SK-N-SH (cell line): ENCODE measurements at regions not wholly inside any gene's neighbourhood (a gene's known extent, or its start where the extent isn't known, plus 50 kb on each side); places are given as distances from the start of the nearest gene placed in this dataset.
A peak's percentile ranks its signal among the peaks of the same experiment; 100 is the strongest.

ENCODE experiments used
- CTCF ChIA-PET: fragments of 300-600, 350-600 bp; formaldehyde crosslinking; extraction: SDS; loops from one replicate; lab custom pipeline; 2021; lab: Yijun Ruan, JAX
- POLR2A ChIA-PET: fragments of 350-600 bp; sonication (Branson Sonifier 250); formaldehyde crosslinking; extraction: SDS; loops from one replicate; lab custom pipeline; 2020; ENCODE audit warnings: antibody characterized with exemption, inconsistent platforms; lab: Yijun Ruan, JAX
- DNase-seq: peaks from one replicate; pipeline ENCODE4 v3.0.0; 2012
- H2AFZ ChIP-seq: fragments of 200-600 bp; sonication (generic); 2 replicates; pipeline ENCODE4 v1.8.1; 2016; ENCODE audit warnings: antibody characterized with exemption, mild to moderate bottlenecking, low read depth
- H3F3A ChIP-seq: fragments of 200-600 bp; sonication (generic); replicated peaks from 2 replicates; pipeline ENCODE3; 2016; ENCODE audit warnings: antibody characterized with exemption, mild to moderate bottlenecking; ENCODE audit not compliant: insufficient read depth
- H3K27ac ChIP-seq, 2 experiments: fragments of 200-500 bp in 1 of 2; fragments of 200-600 bp in 1 of 2; sonication (Bioruptor generic) in 1 of 2; sonication (generic), shearing (Covaris generic) in 1 of 2; 2 replicates each; pipeline versions ENCODE4 v1.5.1 to v1.6.1; 2014 to 2016; ENCODE audit warnings: low read depth in 2 of 2, inconsistent platforms in 1 of 2, low read length in 1 of 2, mild to moderate bottlenecking in 1 of 2, mixed read lengths in 1 of 2
- H3K27me3 ChIP-seq: fragments of 200-600 bp; sonication (generic), shearing (Covaris generic); 2 replicates; pipeline ENCODE4 v1.6.1; 2016; ENCODE audit warnings: mixed run types; ENCODE audit not compliant: insufficient read depth
- H3K36me3 ChIP-seq, 2 experiments: fragments of 200-500 bp in 1 of 2; fragments of 200-600 bp in 1 of 2; sonication (Bioruptor generic) in 1 of 2; sonication (generic) in 1 of 2; replicated peaks in 1 of 2; 2 replicates each; pipeline versions ENCODE3 to v1.5.1; 2014 to 2016; ENCODE audit warnings: low read length in 1 of 2, mild to moderate bottlenecking in 1 of 2; ENCODE audit not compliant: insufficient read depth in 2 of 2, control insufficient read depth in 1 of 2
- H3K4me1 ChIP-seq, 2 experiments: fragments of 200-500 bp in 1 of 2; fragments of 200-600 bp in 1 of 2; sonication (Bioruptor generic) in 1 of 2; sonication (generic), shearing (Covaris generic) in 1 of 2; 2 replicates each; pipeline versions ENCODE4 v1.5.1 to v1.6.1; 2014 to 2016; ENCODE audit warnings: low read depth in 1 of 2, low read length in 1 of 2, mixed run types in 1 of 2; ENCODE audit not compliant: insufficient read depth in 2 of 2, control insufficient read depth in 1 of 2
- H3K4me2 ChIP-seq: fragments of 200-600 bp; sonication (generic), shearing (Covaris generic); 2 replicates; pipeline ENCODE4 v1.6.1; 2017; ENCODE audit warnings: mixed run types
- H3K4me3 ChIP-seq, 2 experiments: fragments of 200-500 bp in 1 of 2; fragments of 200-600 bp in 1 of 2; sonication (Bioruptor generic) in 1 of 2; sonication (generic), shearing (Covaris generic) in 1 of 2; 2 replicates each; pipeline versions ENCODE4 v1.5.1 to v1.8.1; 2014 to 2016; ENCODE audit warnings: low read depth in 2 of 2, inconsistent platforms in 1 of 2, low read length in 1 of 2, mild to moderate bottlenecking in 1 of 2, mixed read lengths in 1 of 2, moderate library complexity in 1 of 2
- H3K79me2 ChIP-seq: fragments of 200-600 bp; sonication (generic); 2 replicates; pipeline ENCODE4 v1.8.1; 2017; ENCODE audit warnings: mild to moderate bottlenecking; ENCODE audit not compliant: insufficient read depth
- H3K9ac ChIP-seq: fragments of 200-600 bp; sonication (generic); 2 replicates; pipeline ENCODE4 v1.6.1; 2017; ENCODE audit warnings: mixed run types
- H3K9me2 ChIP-seq: fragments of 200-600 bp; sonication (generic); 2 replicates; pipeline ENCODE4 v1.6.1; 2017; ENCODE audit warnings: mixed run types
- H3K9me3 ChIP-seq: fragments of 200-600 bp; sonication (generic); 2 replicates; pipeline ENCODE4 v1.6.1; 2017; ENCODE audit warnings: mixed run types, mild to moderate bottlenecking, moderate library complexity
- H4K20me1 ChIP-seq: fragments of 200-600 bp; sonication (generic); 2 replicates; pipeline ENCODE4 v1.6.1; 2017; ENCODE audit warnings: mild to moderate bottlenecking, mixed run types; ENCODE audit not compliant: insufficient read depth
- CHD2 ChIP-seq: fragments of 150-350 bp; IDR thresholded peaks from 2 replicates; pipeline ENCODE4 v1.6.1; 2018; ENCODE audit warnings: low read length; ENCODE audit not compliant: partially characterized antibody
- EP300 ChIP-seq, 2 experiments: IDR thresholded peaks; 2 replicates each; pipeline versions ENCODE4 v1.4.0 to v1.6.1; 2012; ENCODE audit warnings: borderline replicate concordance in 1 of 2, low read depth in 1 of 2, low read length in 1 of 2
- FOSL2 ChIP-seq: IDR thresholded peaks from 2 replicates; pipeline ENCODE4 v1.4.0; 2012; ENCODE audit warnings: low read depth, mild to moderate bottlenecking, moderate library complexity, borderline replicate concordance
- FOXJ3 ChIP-seq: sonication (generic); formaldehyde crosslinking; IDR thresholded peaks from 2 replicates; pipeline ENCODE4 v1.5.1; 2020; ENCODE audit warnings: mild to moderate bottlenecking, missing genetic modification reagents
- GATA2 ChIP-seq: sonication (generic); formaldehyde crosslinking; IDR thresholded peaks from 2 replicates; pipeline ENCODE4 v1.5.0; 2020; ENCODE audit warnings: mild to moderate bottlenecking, missing genetic modification reagents
- IRF3 ChIP-seq: fragments of 150-350 bp; IDR thresholded peaks from 2 replicates; pipeline ENCODE4 v1.6.1; 2016; ENCODE audit warnings: mild to moderate bottlenecking, low read depth, low read length
- RAD21 ChIP-seq: IDR thresholded peaks from 2 replicates; pipeline ENCODE4 v1.6.1; 2012; ENCODE audit warnings: mild to moderate bottlenecking, low read length
- WGBS: methylation state at CpG from one replicate; pipeline ENCODE4 v1.1.6; 2017; ENCODE audit warnings: low lambda C conversion rate; 5-methylcytosine and 5-hydroxymethylcytosine counted together
- TF ChIP-seq, protein P1 (sequence below): IDR thresholded peaks from 2 replicates; pipeline ENCODE4; 2012
- TF ChIP-seq, protein P2 (sequence below): IDR thresholded peaks from 2 replicates; pipeline ENCODE4 v1.4.0; 2012; ENCODE audit warnings: low read depth, borderline replicate concordance
- TF ChIP-seq, protein P3 (sequence below): IDR thresholded peaks from 2 replicates; pipeline ENCODE4 v1.4.0; 2012; ENCODE audit warnings: low read depth

DNA sequence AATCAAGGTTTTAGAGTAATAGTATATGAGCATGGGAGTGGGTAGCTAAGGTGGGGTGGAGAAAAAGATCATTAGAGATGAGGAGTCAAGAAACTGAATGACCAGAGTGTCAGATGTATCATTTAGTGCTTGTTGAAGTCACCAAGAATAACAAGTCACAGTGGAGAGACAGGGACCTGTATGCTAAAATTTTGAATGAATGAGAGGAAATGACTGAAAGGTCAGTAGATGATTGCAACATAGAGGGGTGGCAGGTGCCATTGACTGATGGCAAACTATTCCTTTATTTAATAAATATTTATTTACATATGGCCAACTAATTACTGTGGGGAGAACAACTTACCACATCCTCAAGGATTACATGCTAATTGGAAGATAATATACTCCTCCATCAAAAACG, 75.0 kb upstream of the ANKRD28 start (continued):
- TF ChIP-seq, protein P1, sequence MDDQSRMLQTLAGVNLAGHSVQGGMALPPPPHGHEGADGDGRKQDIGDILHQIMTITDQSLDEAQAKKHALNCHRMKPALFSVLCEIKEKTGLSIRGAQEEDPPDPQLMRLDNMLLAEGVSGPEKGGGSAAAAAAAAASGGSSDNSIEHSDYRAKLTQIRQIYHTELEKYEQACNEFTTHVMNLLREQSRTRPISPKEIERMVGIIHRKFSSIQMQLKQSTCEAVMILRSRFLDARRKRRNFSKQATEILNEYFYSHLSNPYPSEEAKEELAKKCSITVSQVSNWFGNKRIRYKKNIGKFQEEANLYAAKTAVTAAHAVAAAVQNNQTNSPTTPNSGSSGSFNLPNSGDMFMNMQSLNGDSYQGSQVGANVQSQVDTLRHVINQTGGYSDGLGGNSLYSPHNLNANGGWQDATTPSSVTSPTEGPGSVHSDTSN, result no peak
- TF ChIP-seq CHD2, result no peak

DNA sequence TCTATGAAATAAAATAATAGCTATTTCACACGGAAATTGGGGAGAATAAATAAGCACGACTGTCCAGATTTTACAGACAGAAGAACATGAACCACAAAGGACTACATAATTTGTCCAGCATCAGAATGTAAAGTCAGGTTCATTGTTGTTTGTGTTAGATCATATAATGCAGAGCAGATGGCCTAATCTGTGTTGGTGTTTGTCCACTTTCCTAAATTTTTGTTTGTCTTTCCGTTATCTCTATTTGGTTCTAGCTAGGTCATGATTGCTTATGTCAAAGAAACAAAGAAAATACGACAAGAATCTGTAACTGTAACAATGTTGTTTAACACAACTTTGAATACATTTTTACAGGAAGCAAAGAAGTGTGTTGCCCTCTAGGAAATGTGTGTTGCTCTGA, 75.6 kb upstream of the ANKRD28 start:
- Histone ChIP-seq H3K36me3 (peaks cover 0 to 3% of the 10 kb centered on the region in 2 experiments), H3K27me3 (no peaks in the 10 kb centered on the region), H3K4me3 (no peak overlapping the region), H3K27ac (peak overlapping the region in 1 of 2 experiments; percentile 88; a peak in 1 of 4 replicates), H3K9me3 (0 out of 2 replicates have a peak, but pooled peaks cover 3% of the 10 kb centered on the region), H3K9me2 (no peaks in the 10 kb centered on the region), H3K4me1 (peaks cover 0 to 13% of the 10 kb centered on the region in 2 experiments; a peak in 1 of 4 replicates), H3F3A (peaks cover 24% of the 10 kb centered on the region), H3K79me2 (no peaks in the 10 kb centered on the region), H3K4me2 (no peak overlapping the region), H4K20me1 (no peaks in the 10 kb centered on the region), H2AFZ (no peak overlapping the region), H3K9ac (no peak overlapping the region)
- TF ChIP-seq IRF3 (no peak), FOSL2 (no peak), RAD21 (no peak), EP300 (IDR thresholded peaks at IDR 0.05; ENCODE audit: borderline replicate concordance in 1 of 2, low read depth in 1 of 2, low read length in 1 of 2) (no peak), GATA2 (CRISPR knock-in tag) (no peak), CHD2 (no peak), FOXJ3 (CRISPR knock-in tag) (no peak)
- TF ChIP-seq, protein P1, result no peak
- TF ChIP-seq, protein P2, sequence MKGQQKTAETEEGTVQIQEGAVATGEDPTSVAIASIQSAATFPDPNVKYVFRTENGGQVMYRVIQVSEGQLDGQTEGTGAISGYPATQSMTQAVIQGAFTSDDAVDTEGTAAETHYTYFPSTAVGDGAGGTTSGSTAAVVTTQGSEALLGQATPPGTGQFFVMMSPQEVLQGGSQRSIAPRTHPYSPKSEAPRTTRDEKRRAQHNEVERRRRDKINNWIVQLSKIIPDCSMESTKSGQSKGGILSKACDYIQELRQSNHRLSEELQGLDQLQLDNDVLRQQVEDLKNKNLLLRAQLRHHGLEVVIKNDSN, result no peak
- TF ChIP-seq, protein P3, sequence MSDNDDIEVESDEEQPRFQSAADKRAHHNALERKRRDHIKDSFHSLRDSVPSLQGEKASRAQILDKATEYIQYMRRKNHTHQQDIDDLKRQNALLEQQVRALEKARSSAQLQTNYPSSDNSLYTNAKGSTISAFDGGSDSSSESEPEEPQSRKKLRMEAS, result no peak
- ChIA-PET CTCF (interaction anchor here (0.8 to 1.0 kb wide), 2 partner anchors 17 to 305 kb away, joined by 3 read pairs; no protein-coding TSS in a partner anchor), POLR2A (no interaction called here)
- 59% methylated on average over 4 of the region's 4 CpGs for WGBS
- no peak for DNase-seq
